ENCODE measurements at regions not wholly inside any gene's neighbourhood (a gene's known extent, or its start where the extent isn't known, plus 50 kb on each side); places are given as distances from the start of the nearest gene placed in this dataset.

GRCh38 chr1:228922722-228923376 is 187.6 kb downstream of the RHOU start:
- H3K9me3 Mint-ChIP-seq = no peaks in the 10 kb centered on the region
- no peak overlapping the region for H3K4me3 Mint-ChIP-seq
- peaks cover 3% of the 10 kb centered on the region for H3K27me3 Mint-ChIP-seq
- H3K36me3 Mint-ChIP-seq (ENCODE audit: low read depth) = no peaks in the 10 kb centered on the region
- intact Hi-C loops (cut with micrococcal nuclease) = no loop called here
- H3K4me1 Mint-ChIP-seq = peaks cover 3% of the 10 kb centered on the region
- H3K27ac Mint-ChIP-seq = no peak overlapping the region
- no peak for DNase-seq

GRCh38 chr1:228923973-228924686 is 188.9 kb downstream of the RHOU start:
- Mint-ChIP-seq H3K27me3 (peaks cover 3% of the 10 kb centered on the region), H3K27ac (no peak overlapping the region), H3K4me1 (peaks cover 12% of the 10 kb centered on the region), H3K4me3 (no peak overlapping the region), H3K36me3 (ENCODE audit: low read depth) (no peaks in the 10 kb centered on the region), H3K9me3 (no peaks in the 10 kb centered on the region)
- intact Hi-C loops (cut with micrococcal nuclease) = no loop called here
- DNase-seq = no peak

- Mint-ChIP-seq H3K27me3 (peaks cover 11% of the 10 kb centered on the region), H3K9me3 (no peaks in the 10 kb centered on the region), H3K36me3 (ENCODE audit: low read depth) (no peaks in the 10 kb centered on the region), H3K4me1 (peaks cover 12% of the 10 kb centered on the region), H3K4me3 (no peak overlapping the region), H3K27ac (no peak overlapping the region)
- intact Hi-C loops (cut with micrococcal nuclease) = no loop called here
- no peak for DNase-seq
Observed at GRCh38 chr1:228925691-228926090, 190.4 kb downstream of the RHOU start.

DNA sequence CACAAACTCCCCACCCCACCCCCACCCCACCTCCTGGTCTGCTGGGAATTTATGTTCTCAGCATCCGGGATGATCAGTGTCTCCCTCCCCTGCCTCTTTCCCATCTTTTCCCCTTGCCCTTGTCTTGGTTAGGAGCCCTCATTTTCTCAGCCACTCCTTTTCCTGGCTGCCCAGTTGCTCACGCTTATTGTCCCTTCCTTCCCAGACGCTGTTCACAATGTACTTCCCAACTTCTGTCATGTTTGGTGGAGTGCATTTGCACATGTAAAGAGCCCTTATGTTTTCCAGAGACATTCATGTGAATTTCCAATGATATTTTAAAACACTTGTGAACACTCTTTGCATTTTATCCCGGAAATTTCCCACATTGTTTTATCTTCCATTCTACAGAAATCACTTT is 192.1 kb downstream of the RHOU start:
- Mint-ChIP-seq H3K9me3 (no peaks in the 10 kb centered on the region), H3K36me3 (ENCODE audit: low read depth) (no peaks in the 10 kb centered on the region), H3K4me3 (no peak overlapping the region), H3K27ac (no peak overlapping the region), H3K4me1 (peaks cover 12% of the 10 kb centered on the region), H3K27me3 (peaks cover 19% of the 10 kb centered on the region)
- intact Hi-C loops (cut with micrococcal nuclease) = no loop called here
- no peak for DNase-seq

- peaks cover 12% of the 10 kb centered on the region for H3K4me1 Mint-ChIP-seq
- no peak overlapping the region for H3K4me3 Mint-ChIP-seq
- H3K9me3 Mint-ChIP-seq = no peaks in the 10 kb centered on the region
- no peaks in the 10 kb centered on the region for H3K36me3 Mint-ChIP-seq (ENCODE audit: low read depth)
- intact Hi-C loops (cut with micrococcal nuclease) = no loop called here
- peaks cover 23% of the 10 kb centered on the region for H3K27me3 Mint-ChIP-seq
- DNase-seq = peak; percentile 62
- peak overlapping the region; percentile 25 for H3K27ac Mint-ChIP-seq
Observed at GRCh38 chr1:228927946-228928898, 192.9 kb downstream of the RHOU start.

- Mint-ChIP-seq H3K4me1 (peaks cover 12% of the 10 kb centered on the region), H3K36me3 (ENCODE audit: low read depth) (no peaks in the 10 kb centered on the region), H3K4me3 (no peak overlapping the region), H3K27ac (no peak overlapping the region), H3K9me3 (no peaks in the 10 kb centered on the region), H3K27me3 (peaks cover 29% of the 10 kb centered on the region)
- DNase-seq = no peak
- intact Hi-C loops (cut with micrococcal nuclease) = loop anchor here (5.0 kb wide), 1 partner anchor 197 kb away; no protein-coding TSS in a partner anchor
Observed at GRCh38 chr1:228929476-228930027, 194.3 kb downstream of the RHOU start.

DNA sequence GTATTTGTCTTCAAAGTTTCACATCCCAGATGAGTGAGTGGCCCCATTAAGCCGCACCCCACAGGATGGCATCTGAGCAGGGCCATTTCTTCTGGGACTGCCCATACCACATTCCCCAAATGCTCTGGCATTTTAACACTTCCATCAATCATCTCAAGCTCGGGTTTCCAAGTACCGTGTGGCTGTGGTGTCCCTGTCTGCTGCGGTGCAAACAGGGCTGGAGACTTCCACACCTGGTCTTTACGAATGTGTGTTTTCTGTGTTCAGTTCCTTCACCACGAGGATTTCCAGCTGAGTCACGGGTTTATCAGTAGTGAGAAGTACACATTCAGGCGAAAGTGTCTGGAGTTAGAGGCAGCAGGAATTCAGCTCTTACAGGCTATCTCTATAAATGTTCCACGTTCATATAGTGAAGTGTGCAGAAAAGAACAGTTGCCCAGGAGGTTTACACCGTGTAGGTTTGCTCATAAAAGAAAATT is 195.2 kb downstream of the RHOU start:
- Mint-ChIP-seq H3K36me3 (ENCODE audit: low read depth) (no peaks in the 10 kb centered on the region), H3K27ac (no peak overlapping the region), H3K4me1 (peaks cover 12% of the 10 kb centered on the region), H3K27me3 (peaks cover 26% of the 10 kb centered on the region), H3K4me3 (no peak overlapping the region), H3K9me3 (no peaks in the 10 kb centered on the region)
- DNase-seq = no peak
- intact Hi-C loops (cut with micrococcal nuclease) = loop anchor here (5.0 kb wide), 1 partner anchor 198 kb away; no protein-coding TSS in a partner anchor

DNA sequence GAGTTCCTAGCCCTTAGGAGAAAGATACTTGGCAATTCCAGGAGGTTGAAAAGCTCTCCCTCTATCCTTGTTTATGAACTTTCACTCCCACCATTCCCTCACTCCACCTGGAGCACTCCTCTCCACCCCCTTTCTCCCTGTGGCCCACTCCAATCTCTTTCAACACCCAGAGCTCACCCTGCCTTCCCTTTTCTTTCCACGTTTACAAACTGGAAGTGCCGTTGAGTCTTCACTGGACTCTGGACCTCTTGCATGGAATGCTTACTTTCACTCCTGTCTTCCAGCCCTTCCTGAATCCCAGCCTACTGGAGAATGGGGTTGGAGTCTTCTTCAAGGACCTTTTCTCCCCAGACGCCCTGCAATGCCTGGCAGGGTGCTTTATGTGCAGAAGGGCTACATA is 198.5 kb downstream of the RHOU start:
- Mint-ChIP-seq H3K9me3 (no peaks in the 10 kb centered on the region), H3K27me3 (peaks cover 26% of the 10 kb centered on the region), H3K4me1 (peaks cover 16% of the 10 kb centered on the region), H3K27ac (no peak overlapping the region), H3K36me3 (ENCODE audit: low read depth) (no peaks in the 10 kb centered on the region), H3K4me3 (no peak overlapping the region)
- no peak for DNase-seq
- intact Hi-C loops (cut with micrococcal nuclease) = loop anchor here (5.0 kb wide), 1 partner anchor 201 kb away; no protein-coding TSS in a partner anchor

DNA sequence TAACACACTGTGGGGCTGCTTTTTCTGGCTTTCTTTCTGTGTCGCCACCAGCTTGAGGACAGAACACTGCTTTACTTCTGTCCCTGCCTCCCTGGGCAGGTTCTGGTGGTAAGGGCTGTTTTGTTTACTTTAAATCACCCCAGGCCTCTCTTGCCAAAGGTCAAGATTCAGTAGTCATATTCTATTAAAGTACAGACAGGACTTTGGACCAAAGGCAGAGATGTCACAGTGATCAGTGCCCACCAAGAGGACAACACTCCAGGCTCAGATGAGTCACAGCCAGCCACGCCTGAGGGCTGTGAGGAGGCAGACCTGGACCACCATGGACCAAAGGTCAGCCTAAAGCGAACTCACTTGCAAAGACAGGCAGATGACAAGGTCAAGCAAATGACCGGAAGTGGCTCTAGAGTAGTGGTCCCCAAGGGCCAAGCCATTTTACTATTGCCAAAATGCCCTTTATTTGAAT is 200.0 kb downstream of the RHOU start:
- intact Hi-C loops (cut with micrococcal nuclease) = no loop called here
- Mint-ChIP-seq H3K27ac (no peak overlapping the region), H3K27me3 (peaks cover 21% of the 10 kb centered on the region), H3K9me3 (no peaks in the 10 kb centered on the region), H3K4me1 (peaks cover 20% of the 10 kb centered on the region), H3K4me3 (no peak overlapping the region), H3K36me3 (ENCODE audit: low read depth) (no peaks in the 10 kb centered on the region)
- DNase-seq = no peak

DNA sequence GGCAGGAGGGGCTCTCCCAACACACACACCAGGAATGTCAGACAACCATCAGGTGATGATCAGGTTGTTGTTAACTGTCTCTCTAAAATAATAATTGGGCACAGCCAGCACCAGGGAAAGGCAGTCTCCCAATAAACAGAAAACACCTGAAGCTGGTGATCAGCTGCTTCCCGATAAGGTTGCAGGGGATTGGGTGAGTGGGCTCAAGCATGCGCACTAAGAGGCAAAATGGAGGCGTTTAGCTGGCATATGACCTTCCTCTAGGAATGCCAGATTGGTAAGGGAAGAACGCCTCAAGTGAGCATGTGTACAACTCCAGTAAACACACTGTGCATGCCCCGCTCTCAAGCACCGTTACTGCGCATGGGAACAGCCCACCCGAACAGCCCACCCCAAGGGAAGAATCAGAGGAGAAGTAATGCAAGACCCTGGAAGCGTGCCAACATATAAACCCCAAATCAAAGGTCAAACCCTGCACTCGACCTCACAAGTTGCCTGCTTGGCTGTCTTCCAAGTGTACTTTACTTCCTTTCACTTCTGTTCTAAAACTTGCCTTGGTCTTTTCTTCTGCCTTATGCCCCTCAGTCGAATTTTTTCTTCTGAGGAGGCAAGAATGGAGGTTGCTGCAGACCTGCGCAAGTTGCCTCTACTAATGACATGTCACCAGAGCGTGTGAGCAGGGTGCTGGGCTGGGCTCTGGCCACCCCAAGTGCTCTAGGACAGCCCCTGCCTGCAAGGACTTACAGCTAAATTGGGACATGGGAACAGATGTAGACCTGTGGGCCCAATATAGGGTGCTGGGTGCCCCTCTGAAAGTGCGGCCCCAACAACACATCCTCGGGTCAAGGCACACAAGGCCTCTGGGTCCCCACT is 200.8 kb downstream of the RHOU start:
- no peak for DNase-seq
- Mint-ChIP-seq H3K4me1 (peaks cover 20% of the 10 kb centered on the region), H3K9me3 (no peaks in the 10 kb centered on the region), H3K36me3 (ENCODE audit: low read depth) (no peaks in the 10 kb centered on the region), H3K4me3 (no peak overlapping the region), H3K27ac (no peak overlapping the region), H3K27me3 (peaks cover 17% of the 10 kb centered on the region)
- intact Hi-C loops (cut with micrococcal nuclease) = no loop called here

DNA sequence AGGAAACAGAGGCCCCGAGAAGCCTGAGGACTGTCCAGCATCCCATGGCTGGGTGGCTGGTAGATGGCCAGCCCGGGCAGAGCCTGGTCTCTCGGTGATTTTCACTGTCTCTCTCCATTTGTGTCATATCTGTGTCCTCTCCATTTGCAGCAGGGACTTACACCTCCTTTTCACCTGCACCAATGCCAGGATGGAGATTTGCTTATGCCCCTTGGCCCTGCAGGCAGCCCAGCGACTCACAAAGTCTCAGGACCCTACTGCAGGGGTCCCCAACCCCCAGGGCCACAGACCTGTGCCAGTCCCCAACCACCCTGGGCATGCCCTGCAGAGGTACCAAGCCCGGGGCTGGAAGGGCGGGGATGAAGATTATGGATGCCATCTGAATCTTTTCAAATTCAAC is 201.6 kb downstream of the RHOU start:
- Mint-ChIP-seq H3K27me3 (peaks cover 15% of the 10 kb centered on the region), H3K4me1 (peaks cover 20% of the 10 kb centered on the region), H3K9me3 (no peaks in the 10 kb centered on the region), H3K36me3 (ENCODE audit: low read depth) (no peaks in the 10 kb centered on the region), H3K27ac (no peak overlapping the region), H3K4me3 (no peak overlapping the region)
- intact Hi-C loops (cut with micrococcal nuclease) = no loop called here
- no peak for DNase-seq

DNA sequence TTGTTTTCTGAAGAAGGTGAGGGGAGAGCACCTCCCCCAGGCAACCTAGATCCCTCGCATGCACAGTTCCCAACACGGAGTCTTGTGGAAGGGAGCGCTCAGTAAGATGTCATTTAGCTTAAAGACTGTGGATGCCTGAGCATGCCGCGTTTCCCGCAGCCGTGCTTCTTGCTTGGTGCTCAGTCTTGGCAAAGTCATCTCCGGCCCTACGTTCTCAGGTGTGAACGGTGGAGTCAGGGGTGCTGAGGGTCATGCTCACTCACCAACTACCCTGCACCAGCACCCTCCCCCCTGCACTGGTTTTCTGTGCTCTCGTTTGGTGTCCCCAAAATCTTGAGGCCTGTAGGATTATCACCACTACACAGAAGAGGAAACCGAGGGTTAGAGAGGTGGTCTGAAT is 202.1 kb downstream of the RHOU start:
- no peaks in the 10 kb centered on the region for H3K9me3 Mint-ChIP-seq
- H3K27ac Mint-ChIP-seq = no peak overlapping the region
- H3K4me3 Mint-ChIP-seq = no peak overlapping the region
- DNase-seq = no peak
- H3K36me3 Mint-ChIP-seq (ENCODE audit: low read depth) = no peaks in the 10 kb centered on the region
- H3K27me3 Mint-ChIP-seq = peaks cover 13% of the 10 kb centered on the region
- intact Hi-C loops (cut with micrococcal nuclease) = no loop called here
- peaks cover 20% of the 10 kb centered on the region for H3K4me1 Mint-ChIP-seq

Data from activated CD4-positive, alpha-beta T cell treated with anti-CD3 and anti-CD28 coated beads, Interleukin-2, amount 10 ng/mL, durations not matched to agents 24 days and 14 days (primary cell).